Hematopoietic multipotent progenitor cell (in vitro differentiated cells): ENCODE measurements at regions not wholly inside any gene's neighbourhood (a gene's known extent, or its start where the extent isn't known, plus 50 kb on each side); places are given as distances from the start of the nearest gene placed in this dataset.

Experiments
- DNase-seq, 3 donors: peaks; one replicate each; pipeline ENCODE4 v3.0.0-alpha.2; 2011 to 2015; ENCODE audit warnings: low read depth in 2 of 3, low spot score in 2 of 3

- DNase-seq = no peak
Measured at GRCh38 chr11:128125723-128126122, 461.6 kb downstream of the ETS1 start.

GRCh38 chr11:128116885-128117284, 470.5 kb downstream of the ETS1 start:
- DNase-seq = no peak

DNA sequence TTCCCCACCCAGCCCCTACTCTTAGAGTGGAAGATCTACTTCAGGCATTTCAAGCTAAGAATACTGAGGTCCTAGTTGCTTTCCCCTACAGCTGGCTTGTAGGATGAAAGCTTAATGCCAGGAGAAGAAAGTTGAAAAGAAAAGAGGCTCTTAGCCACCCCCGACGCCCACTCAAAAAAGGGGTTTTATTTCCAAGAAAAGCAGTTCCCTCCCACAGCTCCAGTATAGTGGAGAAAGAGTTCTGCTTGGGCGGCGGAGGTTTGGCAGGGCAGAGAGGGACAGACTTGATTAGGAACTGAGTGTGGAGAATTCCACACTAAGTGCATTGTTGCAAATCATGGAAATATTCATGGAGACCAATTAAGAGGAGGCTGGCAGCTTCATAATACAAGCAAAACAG, 470.9 kb downstream of the ETS1 start:
- no peak for DNase-seq

DNA sequence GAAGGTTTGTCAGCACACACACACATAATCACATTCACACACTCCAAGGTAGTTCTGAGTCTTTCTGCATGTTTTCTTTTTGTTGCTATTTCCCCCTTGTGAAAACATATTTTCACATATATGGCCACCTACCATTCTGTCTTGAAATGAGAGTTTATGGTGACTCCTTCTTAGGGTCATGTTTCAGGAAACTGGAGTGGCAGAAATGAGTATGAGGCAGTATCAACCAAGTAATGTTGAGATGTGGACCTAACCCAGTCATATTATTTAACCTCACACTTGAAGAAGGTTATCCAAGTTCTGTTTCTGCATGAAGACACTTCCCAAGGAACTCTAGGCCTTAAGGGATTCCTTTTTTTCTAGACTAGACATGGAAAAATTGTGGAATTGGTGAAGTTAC, 481.4 kb downstream of the ETS1 start:
- DNase-seq = no peak

- no peak for DNase-seq
Measured at GRCh38 chr11:128105511-128105910, 481.8 kb downstream of the ETS1 start.

DNA sequence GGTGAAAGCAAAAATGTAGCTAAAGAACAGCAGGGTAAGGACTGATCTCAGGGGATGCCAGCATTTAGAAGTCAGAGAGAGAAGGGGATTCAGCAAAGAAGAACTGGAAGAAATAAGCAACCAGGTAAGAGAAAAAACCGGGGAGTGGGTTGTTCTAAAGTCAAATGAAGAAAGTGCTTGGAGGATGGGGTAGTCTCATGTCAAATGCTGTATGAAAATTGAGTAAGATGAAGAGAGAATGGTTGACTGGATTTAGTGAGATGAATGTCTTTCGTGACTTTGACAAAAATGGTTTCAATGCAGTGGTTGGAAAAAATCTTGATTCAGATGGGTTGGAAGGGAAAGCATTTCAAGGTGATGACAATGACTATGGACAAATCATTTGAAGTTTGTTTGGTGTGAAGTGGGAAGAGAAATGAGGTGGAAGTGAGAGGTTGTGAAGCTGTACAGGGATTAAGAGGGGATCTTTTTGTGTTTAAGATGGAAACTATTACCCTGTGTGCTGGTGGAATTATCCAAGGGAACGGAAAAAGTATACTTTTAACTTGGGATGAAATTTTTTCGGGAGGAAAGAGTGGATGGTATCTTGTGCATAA, 484.0 kb downstream of the ETS1 start:
- no peak for DNase-seq

- no peak for DNase-seq
Measured at GRCh38 chr11:128098781-128099180, 488.6 kb downstream of the ETS1 start.

DNA sequence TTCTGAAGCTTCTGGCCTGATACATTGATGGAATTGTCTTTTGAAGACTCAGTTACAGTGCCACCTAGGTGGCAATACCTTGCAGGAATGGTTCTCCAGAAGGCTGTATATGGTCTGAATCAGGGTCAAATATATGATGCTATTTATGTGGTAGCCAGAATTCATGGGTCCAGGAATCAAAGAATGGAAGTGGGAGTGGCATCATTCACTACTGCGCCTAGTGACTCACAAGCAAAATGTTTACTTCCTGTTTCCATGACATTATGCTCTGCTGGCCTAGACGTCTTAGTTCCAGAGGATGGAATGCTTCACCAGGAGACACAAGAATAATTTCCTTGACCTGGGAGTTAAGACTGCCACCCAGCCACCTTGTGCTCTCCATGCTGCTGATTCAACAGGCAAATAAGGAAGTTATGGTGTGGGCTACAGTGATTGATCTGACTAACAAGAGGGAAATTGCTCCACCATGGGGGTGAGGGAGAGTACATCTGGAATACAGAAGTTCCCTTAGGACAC, 491.8 kb downstream of the ETS1 start:
- DNase-seq = peak in 2 of 3 donors; percentile 3 to 25

GRCh38 chr11:128093689-128094088, 493.7 kb downstream of the ETS1 start:
- DNase-seq = no peak

DNA sequence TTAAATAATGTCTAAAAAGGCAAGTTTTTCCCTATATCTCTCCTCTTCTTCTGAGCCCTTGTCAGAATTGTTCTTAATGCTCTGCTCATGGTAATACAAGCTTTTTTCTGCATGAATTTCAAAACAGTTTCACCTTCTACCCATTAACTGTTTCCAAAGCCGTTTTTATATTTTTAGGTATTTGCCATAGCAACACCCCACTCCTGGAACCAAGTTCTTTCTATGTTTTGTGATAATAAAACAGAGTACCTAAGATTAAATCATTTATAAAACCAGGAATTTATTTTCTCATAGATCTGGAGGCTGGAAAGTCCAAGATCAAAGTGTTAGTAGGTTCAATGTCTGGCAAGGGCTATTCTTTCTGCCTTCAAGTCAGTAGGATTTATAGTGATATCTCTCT, 497.4 kb downstream of the ETS1 start:
- no peak for DNase-seq

DNA sequence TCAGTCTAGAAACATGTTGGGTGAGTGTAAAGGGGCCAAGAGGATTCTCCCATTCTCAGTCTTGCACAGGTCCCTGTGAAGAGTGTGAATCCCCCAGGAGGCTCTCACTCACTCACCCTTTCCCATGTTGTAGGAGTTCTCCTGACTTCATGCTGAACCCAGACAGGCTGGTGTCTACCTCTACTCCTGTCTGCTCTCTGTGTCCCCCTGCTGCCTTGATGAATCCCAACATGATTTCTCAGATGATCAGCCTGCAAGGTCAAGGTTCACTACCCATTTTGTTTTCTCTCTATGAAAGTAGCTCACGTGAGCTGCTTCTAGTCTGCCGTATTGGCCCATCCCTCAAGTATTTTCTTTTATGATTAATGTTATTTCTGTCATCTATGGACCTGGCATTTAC, 500.6 kb downstream of the ETS1 start:
- no peak for DNase-seq

GRCh38 chr11:128085276-128085675, 502.1 kb downstream of the ETS1 start:
- DNase-seq = no peak

DNA sequence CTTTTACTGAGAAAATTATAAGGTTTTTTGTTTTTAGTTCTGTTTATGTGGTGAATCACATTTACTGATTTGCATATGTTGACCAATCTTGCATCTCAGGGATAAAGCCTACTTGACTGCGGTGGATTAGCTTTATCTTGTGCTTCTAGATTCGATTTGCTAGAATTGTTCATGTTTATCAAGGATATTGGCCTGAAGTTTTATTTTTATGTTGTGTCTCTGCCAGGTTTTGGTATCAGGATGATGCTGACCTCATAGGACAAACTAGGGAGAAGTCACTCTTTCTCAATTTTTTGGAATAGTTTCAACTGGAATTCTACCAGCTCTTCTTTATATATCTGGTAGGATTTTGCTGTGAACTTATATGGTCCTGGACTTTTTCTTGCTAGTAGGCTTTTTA, 504.8 kb downstream of the ETS1 start:
- no peak for DNase-seq

DNA sequence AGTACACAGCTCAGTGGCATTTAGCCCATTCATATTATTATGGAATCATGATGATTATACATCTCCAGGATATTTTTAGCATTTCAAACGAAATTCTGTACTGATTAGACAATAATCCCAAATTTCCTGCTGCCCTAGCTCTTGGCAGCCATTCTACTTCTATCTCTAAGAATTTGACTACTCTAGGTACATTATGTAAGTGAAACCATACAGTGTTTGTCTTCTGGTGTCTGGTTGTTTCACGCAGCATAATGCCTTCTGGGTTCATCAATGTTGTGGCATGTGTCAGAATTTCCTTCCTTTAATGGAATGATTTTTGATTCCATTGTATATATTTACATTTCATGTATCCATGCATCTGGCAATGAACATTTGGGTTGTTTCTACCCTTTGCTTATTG, 517.7 kb downstream of the ETS1 start:
- no peak for DNase-seq

DNA sequence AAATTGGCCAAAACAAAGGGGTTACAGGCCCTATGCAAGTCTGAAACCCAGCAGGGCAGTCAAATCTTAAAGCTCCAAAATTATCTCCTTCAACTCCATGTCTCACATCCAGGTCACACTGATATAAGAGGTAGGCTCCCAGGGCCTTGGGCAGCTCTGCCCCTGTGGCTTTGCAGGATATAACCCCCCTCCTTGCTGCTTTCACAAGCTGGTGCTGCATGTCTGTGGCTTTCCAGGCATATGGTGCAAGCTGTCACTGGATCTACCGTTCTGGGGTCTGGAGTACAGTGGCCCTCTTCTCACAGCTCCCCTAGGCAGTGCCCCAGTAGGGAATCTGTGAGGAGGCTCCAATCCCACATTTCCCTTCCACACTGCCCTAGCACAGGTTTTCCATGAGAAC, 519.6 kb downstream of the ETS1 start:
- no peak for DNase-seq

DNA sequence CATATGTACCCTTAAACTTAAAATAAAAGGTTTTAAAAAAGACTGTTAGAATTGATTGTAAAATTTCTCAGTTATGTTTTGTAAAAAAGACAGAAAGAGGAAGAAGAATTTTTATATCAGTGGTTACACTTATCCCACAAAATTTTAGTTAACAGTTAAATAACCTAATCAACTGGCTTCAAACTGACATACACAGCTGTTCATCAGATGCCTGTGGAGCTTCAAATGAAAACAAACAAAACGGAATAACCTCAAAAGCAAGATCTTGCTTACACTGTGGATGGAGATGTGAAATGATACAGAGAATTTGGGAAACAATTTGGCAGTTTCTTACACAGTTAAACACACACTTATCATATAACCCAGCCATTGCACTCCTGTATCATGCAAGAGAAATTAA, 521.0 kb downstream of the ETS1 start:
- peak in 1 of 3 donors; percentile 63 for DNase-seq

GRCh38 chr11:128061281-128061871, 526.0 kb downstream of the ETS1 start:
- no peak for DNase-seq

DNA sequence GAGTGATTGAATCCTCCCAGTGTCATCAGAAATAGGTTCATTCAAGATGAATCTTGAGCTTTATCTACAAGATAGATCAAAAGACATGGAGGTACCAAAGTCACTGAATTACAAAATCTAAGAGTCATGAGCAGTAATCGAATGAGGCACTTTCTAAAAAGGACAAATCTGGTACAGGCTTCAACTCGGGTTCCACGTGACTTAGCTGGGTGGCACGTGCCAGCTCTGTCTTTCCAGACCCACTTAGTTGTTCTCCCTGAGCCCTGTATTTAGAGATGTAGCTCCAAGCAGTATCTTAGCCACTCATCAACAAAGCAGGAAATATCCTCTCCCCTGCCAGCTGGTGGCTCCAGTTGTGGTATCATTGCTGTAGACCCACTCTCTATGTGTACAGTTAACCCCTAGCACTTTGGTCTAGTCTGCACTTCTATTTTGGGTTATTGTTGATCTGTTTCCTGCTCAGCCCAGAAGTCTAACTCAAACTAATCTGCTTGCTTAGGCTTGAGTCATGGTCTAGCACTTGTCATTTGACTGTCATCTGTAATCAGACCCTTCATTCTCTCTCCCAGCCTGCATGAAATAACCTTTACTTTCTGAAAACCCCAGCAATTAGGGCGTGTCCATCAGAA, 528.7 kb downstream of the ETS1 start:
- no peak for DNase-seq

- DNase-seq = no peak
Measured at GRCh38 chr11:128057786-128058395, 529.5 kb downstream of the ETS1 start.

- DNase-seq = no peak
Measured at GRCh38 chr11:128055576-128056217, 531.7 kb downstream of the ETS1 start.
